ENCODE measurements at regions not wholly inside any gene's neighbourhood (a gene's known extent, or its start where the extent isn't known, plus 50 kb on each side); places are given as distances from the start of the nearest gene placed in this dataset.

DNA sequence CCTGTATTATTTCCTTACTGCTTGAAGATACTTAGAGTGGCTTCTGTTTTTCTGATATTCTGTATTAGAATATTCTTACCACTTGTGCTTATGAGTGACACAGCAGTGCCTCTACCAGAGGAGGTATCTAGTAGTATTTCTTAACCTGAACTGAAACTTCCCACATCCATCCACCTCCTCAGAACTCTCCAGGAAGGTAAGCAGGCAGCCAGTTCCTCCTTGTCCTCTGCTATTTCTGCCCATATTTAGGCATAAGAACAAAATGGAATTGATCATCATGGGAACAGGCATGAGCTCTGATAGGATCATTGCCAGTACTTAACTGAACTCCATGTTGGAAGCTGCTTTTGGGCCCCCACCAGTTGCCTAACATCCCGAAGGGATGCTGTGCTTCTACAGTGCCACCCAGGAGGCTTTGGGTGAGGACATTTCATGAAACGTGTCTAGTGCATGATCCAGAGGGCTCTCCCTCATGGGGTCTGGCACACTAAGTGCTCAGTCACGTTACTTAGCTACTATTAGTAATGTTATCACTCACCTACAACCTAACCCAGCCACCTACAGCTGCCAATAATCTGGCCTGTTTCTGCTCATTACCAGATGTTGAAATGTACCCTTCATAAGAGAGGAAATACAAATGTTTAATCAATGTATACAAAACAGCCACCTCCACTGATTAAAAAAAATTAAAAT is 520.7 kb downstream of the EIPR1 start:
- intact Hi-C loops (cut with DNase I), result no loop called here
- no peak overlapping the region for H3K4me3 ChIP-seq (replicated peaks in 1 of 3)
- H3K9me3 ChIP-seq, result no peaks in the 10 kb centered on the region
- TF ChIP-seq POLR2A (IDR thresholded peaks at IDR 0.05) (no peak), CTCF (IDR thresholded peaks at IDR 0.05) (no peak)
- 80 to 89% methylated on average over 3 of the region's 3 CpGs for WGBS, 2 donors
- DNase-seq, result no peak
- no peaks in the 10 kb centered on the region for H3K36me3 ChIP-seq
- no peaks in the 10 kb centered on the region for H3K27me3 ChIP-seq
- no peaks in the 10 kb centered on the region for H3K4me1 ChIP-seq
- H3K27ac ChIP-seq, result no peak overlapping the region

DNA sequence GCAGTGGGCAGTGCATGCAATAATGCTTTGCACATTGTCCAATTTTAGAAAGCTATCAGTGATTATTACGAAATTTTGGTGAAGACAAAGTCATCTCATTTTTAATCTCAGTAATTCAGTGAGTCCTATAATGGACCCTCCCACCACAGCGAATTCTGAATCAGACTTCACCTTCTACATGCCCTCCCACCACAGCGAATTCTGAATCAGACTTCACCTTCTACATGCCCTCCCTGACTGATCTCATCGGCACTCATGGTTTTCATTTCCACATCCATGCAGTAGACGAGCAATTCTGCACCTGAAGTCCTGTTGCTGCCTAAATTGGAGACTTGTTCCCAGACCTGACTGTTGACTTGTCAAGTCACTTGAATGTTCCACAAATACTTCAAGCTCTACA is 522.3 kb downstream of the EIPR1 start:
- no peak for TF ChIP-seq CTCF (IDR thresholded peaks at IDR 0.05)
- TF ChIP-seq POLR2A (IDR thresholded peaks at IDR 0.05), result no peak
- WGBS, 2 donors, result 90 to 91% methylated on average over 5 of the region's 5 CpGs
- intact Hi-C loops (cut with DNase I), result no loop called here

DNA sequence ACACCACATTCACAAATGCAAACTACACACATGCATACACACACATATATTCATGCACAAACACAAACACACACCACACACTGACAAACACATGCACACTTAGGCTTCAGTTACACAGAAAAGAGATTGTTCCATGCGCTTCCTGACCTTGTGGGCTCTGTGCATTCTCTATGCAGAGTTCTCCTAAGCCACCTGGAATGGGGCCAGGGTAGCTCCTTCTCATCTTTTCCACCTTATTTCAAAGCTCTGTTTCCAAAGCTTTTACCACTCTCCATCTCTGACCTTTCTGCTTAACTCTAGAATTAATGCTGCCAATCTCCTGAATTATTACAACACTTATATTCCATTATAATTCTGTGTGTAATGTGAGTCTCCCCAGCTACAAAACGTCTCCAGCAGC is 522.3 kb upstream of the MYT1L start:
- Histone ChIP-seq H3K27me3 (no peaks in the 10 kb centered on the region), H3K36me3 (no peaks in the 10 kb centered on the region), H3K4me3 (replicated peaks in 1 of 3) (no peak overlapping the region), H3K9me3 (no peaks in the 10 kb centered on the region), H3K4me1 (no peaks in the 10 kb centered on the region), H3K27ac (no peak overlapping the region)
- TF ChIP-seq POLR2A (IDR thresholded peaks at IDR 0.05), result no peak
- TF ChIP-seq CTCF (IDR thresholded peaks at IDR 0.05), result no peak
- 71 to 77% methylated on average over 2 of the region's 2 CpGs for WGBS, 2 donors
- intact Hi-C loops (cut with DNase I), result no loop called here
- no peak for DNase-seq

More for the DNA sequence above, 522.3 kb downstream of the EIPR1 start:
- Histone ChIP-seq H3K9me3 (no peaks in the 10 kb centered on the region), H3K36me3 (no peaks in the 10 kb centered on the region), H3K4me1 (no peaks in the 10 kb centered on the region), H3K27ac (no peak overlapping the region), H3K4me3 (replicated peaks in 1 of 3) (no peak overlapping the region), H3K27me3 (no peaks in the 10 kb centered on the region)
- no peak for DNase-seq

- H3K36me3 ChIP-seq, result no peaks in the 10 kb centered on the region
- no peaks in the 10 kb centered on the region for H3K4me1 ChIP-seq
- TF ChIP-seq POLR2A (IDR thresholded peaks at IDR 0.05), result no peak
- TF ChIP-seq CTCF (IDR thresholded peaks at IDR 0.05), result no peak
- intact Hi-C loops (cut with DNase I), result no loop called here
- H3K9me3 ChIP-seq, result no peaks in the 10 kb centered on the region
- no peak for DNase-seq
- no peaks in the 10 kb centered on the region for H3K27me3 ChIP-seq
- 80 to 83% methylated on average over 24 of the region's 24 CpGs for WGBS, 2 donors
- H3K27ac ChIP-seq, result no peak overlapping the region
- no peak overlapping the region for H3K4me3 ChIP-seq (replicated peaks in 1 of 3)
Observed at GRCh38 chr2:2851806-2852777, 521.0 kb upstream of the MYT1L start.

- no peaks in the 10 kb centered on the region for H3K4me1 ChIP-seq
- H3K27ac ChIP-seq, result no peak overlapping the region
- no peak for DNase-seq
- H3K27me3 ChIP-seq, result no peaks in the 10 kb centered on the region
- H3K36me3 ChIP-seq, result no peaks in the 10 kb centered on the region
- WGBS, 2 donors, result 90 to 96% methylated on average over 9 of the region's 9 CpGs
- TF ChIP-seq POLR2A (IDR thresholded peaks at IDR 0.05) (no peak), CTCF (IDR thresholded peaks at IDR 0.05) (no peak)
- H3K4me3 ChIP-seq (replicated peaks in 1 of 3), result no peak overlapping the region
- no peaks in the 10 kb centered on the region for H3K9me3 ChIP-seq
- intact Hi-C loops (cut with DNase I), result no loop called here
Observed at GRCh38 chr2:2851316-2851715, 520.2 kb upstream of the MYT1L start.

Data from thyroid gland (tissue), 4 donors.